Natural killer cell (primary cell): ENCODE measurements at regions not wholly inside any gene's neighbourhood (a gene's known extent, or its start where the extent isn't known, plus 50 kb on each side); places are given as distances from the start of the nearest gene placed in this dataset.

Source experiments
- ATAC-seq, 3 donors: fragments of 150-1000 bp in 2 of 3; fragments of 200-7000 bp in 1 of 3; cut with Tn5 transposase; 1 replicate in 1 of 3; 2 replicates in 2 of 3; pipeline ENCODE4 v1.10.0; 2021; ENCODE audit warnings: mild to moderate bottlenecking in 2 of 3, moderate library complexity in 2 of 3
- DNase-seq, 2 donors: peaks; one replicate each; pipeline versions ENCODE4 v3.0.0 to v3.0.0-alpha.2; 2013 to 2021; ENCODE audit warnings: mixed read lengths in 1 of 2
- H3K27ac ChIP-seq: one replicate; pipeline ENCODE4 v1.5.1; 2013; ENCODE audit warnings: mild to moderate bottlenecking, low read length
- H3K27me3 ChIP-seq: one replicate; pipeline ENCODE4 v1.6.1; 2013; ENCODE audit warnings: low read length; ENCODE audit not compliant: control insufficient read depth, insufficient read depth
- H3K36me3 ChIP-seq: one replicate; pipeline ENCODE4 v1.6.1; 2013; ENCODE audit warnings: low read length; ENCODE audit not compliant: control insufficient read depth, insufficient read depth
- H3K4me1 ChIP-seq: one replicate; pipeline ENCODE4 v1.6.1; 2013; ENCODE audit warnings: low read length; ENCODE audit not compliant: control insufficient read depth, insufficient read depth
- H3K4me3 ChIP-seq: one replicate; pipeline ENCODE4 v1.5.1; 2013; ENCODE audit warnings: low read length
- H3K9me3 ChIP-seq: one replicate; pipeline ENCODE4 v1.6.1; 2013; ENCODE audit warnings: low read length; ENCODE audit not compliant: control insufficient read depth, insufficient read depth
- H3K27ac Mint-ChIP-seq, 2 donors: one replicate each; pipeline ENCODE4 v1.8.0; 2022; ENCODE audit warnings: mild to moderate bottlenecking in 2 of 2, mixed read lengths in 2 of 2, moderate library complexity in 1 of 2
- H3K27me3 Mint-ChIP-seq, 2 donors: one replicate each; pipeline ENCODE4 v1.8.0; 2022; ENCODE audit warnings: low read depth in 2 of 2, mixed read lengths in 2 of 2
- H3K36me3 Mint-ChIP-seq: one replicate; pipeline ENCODE4 v1.8.0; 2022; ENCODE audit warnings: mixed read lengths
- H3K4me1 Mint-ChIP-seq, 2 donors: one replicate each; pipeline ENCODE4 v1.8.0; 2022; ENCODE audit warnings: mixed read lengths in 2 of 2
- H3K4me3 Mint-ChIP-seq: one replicate; pipeline ENCODE4 v1.8.0; 2022; ENCODE audit warnings: mild to moderate bottlenecking, moderate library complexity, mixed read lengths
- H3K9me3 Mint-ChIP-seq, 2 donors: one replicate each; pipeline ENCODE4 v1.8.0; 2022; ENCODE audit warnings: mixed read lengths in 2 of 2
- CTCF ChIP-seq: fragments of 200-600 bp; IDR thresholded peaks from one replicate; pipeline ENCODE4 v1.8.0; 2022; ENCODE audit warnings: antibody characterized with exemption
- WGBS: methylation state at CpG from one replicate; pipeline ENCODE4 v1.1.7; 2013; ENCODE audit warnings: missing lambda C conversion rate; ENCODE audit not compliant: insufficient coverage; 5-methylcytosine and 5-hydroxymethylcytosine counted together
- intact Hi-C: fragments of 100-400 bp; cut with micrococcal nuclease; formaldehyde crosslinking; loops from one replicate; pipeline ENCODE4 v1.14.2; 2022

GRCh38 chr3:64382153-64382552 lies 156.9 kb upstream of the PRICKLE2 start:
- no peak for DNase-seq
- Histone ChIP-seq H3K4me3 (no peak overlapping the region), H3K27me3 (no peaks in the 10 kb centered on the region), H3K36me3 (no peaks in the 10 kb centered on the region), H3K4me1 (no peaks in the 10 kb centered on the region), H3K27ac (no peak overlapping the region), H3K9me3 (no peaks in the 10 kb centered on the region)
- Mint-ChIP-seq H3K4me3 (no peak overlapping the region), H3K27me3 (no peaks in the 10 kb centered on the region), H3K4me1 (no peaks in the 10 kb centered on the region), H3K27ac (no peak overlapping the region), H3K36me3 (no peaks in the 10 kb centered on the region), H3K9me3 (peaks cover 0 to 8% of the 10 kb centered on the region in 2 donors)
- no CpG with 5 or more reads among the region's 2 CpGs for WGBS
- no peak for ATAC-seq
- no peak for TF ChIP-seq CTCF
- intact Hi-C loops: no loop called here

GRCh38 chr3:64381367-64381766 lies 156.1 kb upstream of the PRICKLE2 start:
- no peak for ATAC-seq
- H3K27ac Mint-ChIP-seq: no peak overlapping the region

GRCh38 chr3:64380546-64380945 lies 155.3 kb upstream of the PRICKLE2 start:
- Histone ChIP-seq H3K27me3 (no peaks in the 10 kb centered on the region), H3K27ac (no peak overlapping the region), H3K36me3 (no peaks in the 10 kb centered on the region), H3K4me3 (no peak overlapping the region), H3K4me1 (no peaks in the 10 kb centered on the region), H3K9me3 (no peaks in the 10 kb centered on the region)
- peaks cover 0 to 12% of the 10 kb centered on the region in 2 donors for H3K9me3 Mint-ChIP-seq
- no peak for TF ChIP-seq CTCF
- whole genome bisulfite sequencing: 50% methylated on average over 1 of the region's 1 CpG
- no peaks in the 10 kb centered on the region for H3K36me3 Mint-ChIP-seq
- intact Hi-C loops: no loop called here
- DNase-seq (no peak), ATAC-seq (peak in 1 of 3 donors; percentile 21)
- H3K4me1 Mint-ChIP-seq: no peaks in the 10 kb centered on the region
- H3K4me3 Mint-ChIP-seq: no peak overlapping the region
- no peaks in the 10 kb centered on the region for H3K27me3 Mint-ChIP-seq
- no peak overlapping the region for H3K27ac Mint-ChIP-seq

More at GRCh38 chr3:64381367-64381766, 156.1 kb upstream of the PRICKLE2 start:
- H3K27me3 Mint-ChIP-seq: no peaks in the 10 kb centered on the region
- no peak for DNase-seq
- TF ChIP-seq CTCF: no peak
- H3K9me3 Mint-ChIP-seq: peaks cover 0 to 10% of the 10 kb centered on the region in 2 donors
- H3K9me3 ChIP-seq: no peaks in the 10 kb centered on the region
- WGBS: 74% methylated on average over 4 of the region's 4 CpGs
- H3K4me3 ChIP-seq: no peak overlapping the region
- H3K4me1 Mint-ChIP-seq: no peaks in the 10 kb centered on the region
- no peak overlapping the region for H3K27ac ChIP-seq
- no peaks in the 10 kb centered on the region for H3K36me3 ChIP-seq
- intact Hi-C loops: no loop called here
- H3K36me3 Mint-ChIP-seq: no peaks in the 10 kb centered on the region
- no peak overlapping the region for H3K4me3 Mint-ChIP-seq
- no peaks in the 10 kb centered on the region for H3K27me3 ChIP-seq
- H3K4me1 ChIP-seq: no peaks in the 10 kb centered on the region

GRCh38 chr3:64379221-64379620 lies 154.0 kb upstream of the PRICKLE2 start:
- H3K36me3 ChIP-seq: no peaks in the 10 kb centered on the region
- no peaks in the 10 kb centered on the region for H3K4me1 Mint-ChIP-seq
- DNase-seq (no peak), ATAC-seq (no peak)
- H3K9me3 Mint-ChIP-seq: peaks cover 5 to 13% of the 10 kb centered on the region in 2 donors
- intact Hi-C loops: no loop called here
- no peaks in the 10 kb centered on the region for H3K36me3 Mint-ChIP-seq
- H3K4me1 ChIP-seq: no peaks in the 10 kb centered on the region
- no peak for TF ChIP-seq CTCF
- 93% methylated on average over 4 of the region's 5 CpGs for WGBS
- no peak overlapping the region for H3K4me3 ChIP-seq
- no peaks in the 10 kb centered on the region for H3K9me3 ChIP-seq
- H3K27me3 ChIP-seq: no peaks in the 10 kb centered on the region
- no peak overlapping the region for H3K27ac Mint-ChIP-seq
- no peaks in the 10 kb centered on the region for H3K27me3 Mint-ChIP-seq
- H3K4me3 Mint-ChIP-seq: no peak overlapping the region
- H3K27ac ChIP-seq: no peak overlapping the region
